Lung (tissue), 11 donors: ENCODE measurements at regions not wholly inside any gene's neighbourhood (a gene's known extent, or its start where the extent isn't known, plus 50 kb on each side); places are given as distances from the start of the nearest gene placed in this dataset.

Source experiments
- ATAC-seq: fragments of 200-7000 bp; cut with Tn5 transposase; one replicate; pipeline ENCODE4 v1.9.1; 2020; ENCODE audit warnings: moderate number of reproducible peaks; ENCODE audit not compliant: insufficient read depth, low FRiP score
- DNase-seq, 3 donors: peaks; one replicate each; pipeline ENCODE4 v3.0.0-alpha.2; 2013 to 2017
- H3K27ac ChIP-seq, 2 donors: one replicate each; pipeline ENCODE4 v1.5.1; 2013; ENCODE audit warnings: mild to moderate bottlenecking in 2 of 2, moderate library complexity in 2 of 2, control low read depth in 1 of 2, inconsistent platforms in 1 of 2, low read depth in 1 of 2, low read length in 1 of 2
- H3K27me3 ChIP-seq, 3 donors: one replicate each; pipeline ENCODE4 v1.5.1; 2013; ENCODE audit warnings: low read length in 2 of 3; ENCODE audit not compliant: control insufficient read depth in 3 of 3, insufficient read depth in 3 of 3
- H3K36me3 ChIP-seq, 4 donors: one replicate each; pipeline ENCODE4 v1.5.1; 2013; ENCODE audit warnings: low read length in 4 of 4, mild to moderate bottlenecking in 1 of 4, moderate library complexity in 1 of 4; ENCODE audit not compliant: control insufficient read depth in 4 of 4, insufficient read depth in 4 of 4
- H3K4me1 ChIP-seq, 5 donors: one replicate each; pipeline ENCODE4 v1.5.1; 2013; ENCODE audit warnings: low read length in 5 of 5, mild to moderate bottlenecking in 2 of 5, moderate library complexity in 1 of 5; ENCODE audit not compliant: control insufficient read depth in 5 of 5, insufficient read depth in 5 of 5
- H3K4me3 ChIP-seq: one replicate; pipeline ENCODE4 v1.5.1; 2013; ENCODE audit warnings: mild to moderate bottlenecking, control low read depth, moderate library complexity
- H3K9ac ChIP-seq, 2 donors: one replicate each; pipeline ENCODE4 v1.5.1; 2013; ENCODE audit warnings: low read length in 2 of 2, control low read depth in 1 of 2; ENCODE audit not compliant: insufficient read depth in 1 of 2
- H3K9me3 ChIP-seq, 4 donors: one replicate each; pipeline ENCODE4 v1.5.1; 2013; ENCODE audit warnings: low read length in 3 of 4, mild to moderate bottlenecking in 1 of 4, moderate library complexity in 1 of 4; ENCODE audit not compliant: control insufficient read depth in 4 of 4, insufficient read depth in 3 of 4
- WGBS, 2 donors: extraction: QIAGEN DNeasy Blood & Tissue Kit; methylation state at CpG; one replicate each; pipeline ENCODE4 v1.1.7; 2013; 5-methylcytosine and 5-hydroxymethylcytosine counted together
- TF ChIP-seq, protein P1 (sequence below): IDR thresholded peaks from 2 replicates; pipeline ENCODE4 v1.5.1; 2012; ENCODE audit warnings: mild to moderate bottlenecking; ENCODE audit errors: control extremely low read depth, extremely low read depth
- donor health status: control.
- donor health status: control.
- donor health status: Bipolar disorder and iron deficiency.
- donor health status: healthy.
- donor health status: DM: yes; HTN: yes; CAD: no.

DNA sequence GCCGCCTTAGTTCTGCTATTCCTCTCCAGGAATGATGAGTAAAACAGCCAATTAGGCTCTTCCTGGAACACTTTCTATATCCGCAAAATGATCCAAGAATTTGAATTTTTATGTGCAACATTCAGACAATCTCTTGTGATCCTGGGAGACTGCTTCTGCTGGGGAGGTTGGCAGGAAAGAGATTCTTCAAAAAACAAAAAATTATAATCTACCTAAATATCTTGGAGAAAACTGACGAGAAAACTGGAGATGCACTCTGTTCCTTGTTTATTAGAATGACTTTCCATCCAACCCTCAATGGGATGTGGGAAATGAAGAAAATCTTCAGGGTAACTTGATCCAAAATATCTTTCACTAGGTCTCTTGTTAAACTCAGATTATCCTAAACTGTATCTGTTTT is 346.3 kb upstream of the UBE2E2 start:
- H3K4me3 ChIP-seq = no peak overlapping the region
- H3K36me3 ChIP-seq = no peaks in the 10 kb centered on the region
- no peak for ATAC-seq
- no peaks in the 10 kb centered on the region for H3K27me3 ChIP-seq
- H3K9me3 ChIP-seq = no peaks in the 10 kb centered on the region
- no peak for DNase-seq
- TF ChIP-seq, protein P1, sequence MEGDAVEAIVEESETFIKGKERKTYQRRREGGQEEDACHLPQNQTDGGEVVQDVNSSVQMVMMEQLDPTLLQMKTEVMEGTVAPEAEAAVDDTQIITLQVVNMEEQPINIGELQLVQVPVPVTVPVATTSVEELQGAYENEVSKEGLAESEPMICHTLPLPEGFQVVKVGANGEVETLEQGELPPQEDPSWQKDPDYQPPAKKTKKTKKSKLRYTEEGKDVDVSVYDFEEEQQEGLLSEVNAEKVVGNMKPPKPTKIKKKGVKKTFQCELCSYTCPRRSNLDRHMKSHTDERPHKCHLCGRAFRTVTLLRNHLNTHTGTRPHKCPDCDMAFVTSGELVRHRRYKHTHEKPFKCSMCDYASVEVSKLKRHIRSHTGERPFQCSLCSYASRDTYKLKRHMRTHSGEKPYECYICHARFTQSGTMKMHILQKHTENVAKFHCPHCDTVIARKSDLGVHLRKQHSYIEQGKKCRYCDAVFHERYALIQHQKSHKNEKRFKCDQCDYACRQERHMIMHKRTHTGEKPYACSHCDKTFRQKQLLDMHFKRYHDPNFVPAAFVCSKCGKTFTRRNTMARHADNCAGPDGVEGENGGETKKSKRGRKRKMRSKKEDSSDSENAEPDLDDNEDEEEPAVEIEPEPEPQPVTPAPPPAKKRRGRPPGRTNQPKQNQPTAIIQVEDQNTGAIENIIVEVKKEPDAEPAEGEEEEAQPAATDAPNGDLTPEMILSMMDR = no peak
- H3K9ac ChIP-seq = no peak overlapping the region
- H3K4me1 ChIP-seq = peaks cover 0 to 11% (median 0%) of the 10 kb centered on the region in 5 donors
- no peak overlapping the region for H3K27ac ChIP-seq
- WGBS, 2 donors = 89 to 90% methylated on average over 3 of the region's 3 CpGs

DNA sequence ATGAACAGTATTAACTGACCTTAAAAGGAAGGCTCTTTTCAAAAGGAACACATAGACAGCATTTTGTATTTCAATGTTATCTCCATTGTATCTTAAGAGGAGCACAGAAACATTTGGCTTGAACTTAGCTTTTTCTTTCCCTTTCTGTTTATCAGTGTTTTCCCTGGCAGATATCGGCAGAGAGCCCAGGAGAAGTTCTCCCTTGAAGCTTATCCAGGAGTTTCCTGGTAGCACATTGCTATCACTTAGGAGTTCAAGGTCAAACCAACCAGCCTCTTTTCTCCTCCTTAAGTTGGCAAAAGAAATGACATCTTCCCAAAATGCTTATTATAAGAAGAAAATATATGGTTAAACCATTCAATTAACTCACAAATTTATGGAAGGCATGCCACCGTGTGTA is 344.6 kb upstream of the UBE2E2 start:
- Histone ChIP-seq H3K27ac (no peak overlapping the region), H3K36me3 (no peaks in the 10 kb centered on the region), H3K4me1 (peaks cover 0 to 11% (median 0%) of the 10 kb centered on the region in 5 donors), H3K27me3 (no peaks in the 10 kb centered on the region), H3K4me3 (no peak overlapping the region), H3K9me3 (no peaks in the 10 kb centered on the region), H3K9ac (no peak overlapping the region)
- peak in 2 of 3 donors; percentile 33 to 38 for DNase-seq
- no peak for ATAC-seq
- 56 to 57% methylated on average over 2 of the region's 2 CpGs for WGBS, 2 donors
- TF ChIP-seq, protein P1 = no peak

DNA sequence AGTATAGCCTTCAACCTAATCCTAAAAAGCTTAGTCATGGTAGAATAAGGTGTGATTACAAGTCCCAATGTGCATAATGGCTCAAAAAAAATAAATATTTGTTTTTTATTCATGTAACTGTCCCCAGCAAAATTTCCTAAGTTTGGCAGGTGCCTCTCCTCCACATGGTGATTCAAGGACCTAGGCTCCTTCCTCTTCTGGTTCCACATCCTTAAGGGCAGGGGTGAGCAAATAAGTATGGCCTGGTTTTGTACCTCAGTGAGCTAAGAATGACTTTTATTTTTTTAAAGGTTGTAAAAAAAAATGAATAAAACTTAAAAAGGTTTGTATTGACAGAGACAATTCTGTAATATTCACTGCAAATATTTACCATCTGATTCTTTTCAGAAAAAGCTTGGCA is 343.5 kb upstream of the UBE2E2 start:
- ATAC-seq = no peak
- Histone ChIP-seq H3K27me3 (no peaks in the 10 kb centered on the region), H3K4me3 (no peak overlapping the region), H3K9ac (no peak overlapping the region), H3K36me3 (no peaks in the 10 kb centered on the region), H3K9me3 (no peaks in the 10 kb centered on the region), H3K4me1 (peaks cover 0 to 11% (median 0%) of the 10 kb centered on the region in 5 donors), H3K27ac (no peak overlapping the region)
- TF ChIP-seq, protein P1 = no peak
- no peak for DNase-seq

DNA sequence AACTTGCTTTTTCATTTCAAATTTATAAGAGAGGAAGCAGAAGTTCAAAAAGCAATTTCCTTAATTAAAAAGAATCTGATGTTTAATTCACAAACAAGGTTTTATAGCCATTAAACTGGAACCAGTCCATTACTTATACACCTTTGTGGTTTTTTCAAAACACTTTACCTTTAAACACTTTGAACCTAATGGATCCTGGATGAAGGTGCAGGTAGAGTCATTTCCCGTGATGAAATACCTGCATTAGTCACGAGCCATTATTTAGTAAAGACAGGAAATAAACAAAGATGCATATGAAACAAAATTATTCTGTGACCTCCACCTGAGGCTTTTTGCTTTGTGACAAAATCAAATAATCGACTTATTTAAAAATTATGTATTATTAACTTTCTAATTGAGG is 341.7 kb upstream of the UBE2E2 start:
- Histone ChIP-seq H3K36me3 (no peaks in the 10 kb centered on the region), H3K27me3 (no peaks in the 10 kb centered on the region)
- no peak for DNase-seq

More for the DNA sequence above, 341.7 kb upstream of the UBE2E2 start:
- no peak overlapping the region for H3K27ac ChIP-seq
- no peak for ATAC-seq
- TF ChIP-seq, protein P1 = no peak
- H3K9ac ChIP-seq = no peak overlapping the region
- WGBS, 2 donors = 86 to 91% methylated on average over 3 of the region's 3 CpGs
- no peaks in the 10 kb centered on the region for H3K9me3 ChIP-seq
- no peak overlapping the region for H3K4me3 ChIP-seq
- peaks cover 0 to 11% (median 0%) of the 10 kb centered on the region in 5 donors for H3K4me1 ChIP-seq
